RWPE1 (cell line): ENCODE measurements at regions not wholly inside any gene's neighbourhood (a gene's known extent, or its start where the extent isn't known, plus 50 kb on each side); places are given as distances from the start of the nearest gene placed in this dataset.
A peak's percentile ranks its signal among the peaks of the same experiment; 100 is the strongest.

ENCODE experiments used
- CTCF ChIA-PET: fragments of 350-600 bp; sonication (Branson Sonifier 250); formaldehyde crosslinking; extraction: SDS; loops from one replicate; lab custom pipeline; 2021; lab: Yijun Ruan, JAX
- POLR2A ChIA-PET: fragments of 400-600 bp; formaldehyde crosslinking; extraction: SDS; loops from one replicate; lab custom pipeline; 2020; ENCODE audit warnings: antibody characterized with exemption; ENCODE audit not compliant: low non-redundant PET; lab: Yijun Ruan, JAX
- DNase-seq: peaks from one replicate; pipeline ENCODE4 v3.0.0; 2012; ENCODE audit warnings: low spot score
- H3K27ac ChIP-seq: fragments of 450-650 bp; 2 replicates; pipeline ENCODE4 v1.5.1; 2017
- CTCF ChIP-seq: fragments of 450-650 bp; conservative IDR thresholded peaks from 2 replicates; pipeline ENCODE4 v1.5.1; 2017; ENCODE audit warnings: low read depth, mild to moderate bottlenecking

- H3K27ac ChIP-seq = no peak overlapping the region
- no peak for TF ChIP-seq CTCF
- no peak for DNase-seq
- POLR2A ChIA-PET = no interaction called here
- CTCF ChIA-PET = no interaction called here
These were observed 130.4 kb downstream of the GLI2 start for GRCh38 chr2:120866071-120866470.

GRCh38 chr2:120866483-120867140 is 130.9 kb downstream of the GLI2 start:
- H3K27ac ChIP-seq = peak overlapping the region; percentile 73
- ChIA-PET CTCF (no interaction called here), POLR2A (no interaction called here)
- no peak for DNase-seq
- no peak for TF ChIP-seq CTCF

GRCh38 chr2:120867290-120868241 is 131.9 kb downstream of the GLI2 start:
- TF ChIP-seq CTCF = no peak
- POLR2A ChIA-PET = no interaction called here
- DNase-seq = peak; percentile 76
- CTCF ChIA-PET = interaction anchor here (1.2 to 1.6 kb wide), 3 partner anchors 95 to 212 kb away, joined by 3 to 5 read pairs (median 3); no protein-coding TSS in a partner anchor
- H3K27ac ChIP-seq = peak overlapping the region; percentile 73

- ChIA-PET POLR2A (no interaction called here), CTCF (interaction anchor here (1.2 to 1.6 kb wide), 3 partner anchors 94 to 211 kb away, joined by 3 to 5 read pairs (median 3); no protein-coding TSS in a partner anchor)
- no peak for TF ChIP-seq CTCF
- H3K27ac ChIP-seq = no peak overlapping the region
- no peak for DNase-seq
These were observed 132.7 kb downstream of the GLI2 start for GRCh38 chr2:120868366-120868765.

GRCh38 chr2:120869036-120869729 is 133.5 kb downstream of the GLI2 start:
- ChIA-PET POLR2A (no interaction called here), CTCF (interaction anchor here (1.2 kb wide), 1 partner anchor 201 kb away, joined by 3 read pairs; no protein-coding TSS in a partner anchor)
- DNase-seq = no peak
- H3K27ac ChIP-seq = no peak overlapping the region
- TF ChIP-seq CTCF = no peak
